Activated gamma-delta T cell (primary cell): ENCODE measurements at regions not wholly inside any gene's neighbourhood (a gene's known extent, or its start where the extent isn't known, plus 50 kb on each side); places are given as distances from the start of the nearest gene placed in this dataset.

Source experiments
- DNase-seq: peaks from one replicate; lab custom pipeline; 2025; lab: John Stamatoyannopoulos, UW

DNA sequence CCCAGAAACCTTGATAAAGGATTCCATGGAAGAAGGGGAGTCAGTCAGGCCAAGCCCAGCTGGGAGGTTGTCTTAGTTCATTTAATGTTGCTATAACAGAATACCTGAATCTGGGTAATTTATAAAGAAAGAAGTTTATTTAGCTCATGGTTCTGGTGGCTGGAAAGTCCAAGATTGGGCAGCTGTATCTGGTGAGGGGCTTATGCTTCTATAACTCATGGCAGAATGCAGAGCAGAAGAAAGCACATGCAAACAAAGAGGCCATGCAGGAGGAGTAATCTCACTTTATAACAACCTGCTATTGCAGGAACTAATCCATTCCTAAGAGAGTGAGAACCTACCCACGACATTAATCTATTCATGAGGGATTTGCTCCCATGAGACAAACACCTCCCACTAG lies 54.2 kb upstream of the ANKRD1 start:
- DNase-seq = no peak

- DNase-seq = no peak
Measured at GRCh38 chr10:90977162-90977854, 56.4 kb upstream of the ANKRD1 start.

- DNase-seq = no peak
Measured at GRCh38 chr10:90977855-90978486, 57.1 kb upstream of the ANKRD1 start.

GRCh38 chr10:90982406-90983008 lies 61.6 kb upstream of the ANKRD1 start:
- DNase-seq = no peak

- no peak for DNase-seq
Measured at GRCh38 chr10:90983914-90984549, 63.1 kb upstream of the ANKRD1 start.

- DNase-seq = no peak
Measured at GRCh38 chr10:90984898-90985297, 64.0 kb upstream of the ANKRD1 start.

DNA sequence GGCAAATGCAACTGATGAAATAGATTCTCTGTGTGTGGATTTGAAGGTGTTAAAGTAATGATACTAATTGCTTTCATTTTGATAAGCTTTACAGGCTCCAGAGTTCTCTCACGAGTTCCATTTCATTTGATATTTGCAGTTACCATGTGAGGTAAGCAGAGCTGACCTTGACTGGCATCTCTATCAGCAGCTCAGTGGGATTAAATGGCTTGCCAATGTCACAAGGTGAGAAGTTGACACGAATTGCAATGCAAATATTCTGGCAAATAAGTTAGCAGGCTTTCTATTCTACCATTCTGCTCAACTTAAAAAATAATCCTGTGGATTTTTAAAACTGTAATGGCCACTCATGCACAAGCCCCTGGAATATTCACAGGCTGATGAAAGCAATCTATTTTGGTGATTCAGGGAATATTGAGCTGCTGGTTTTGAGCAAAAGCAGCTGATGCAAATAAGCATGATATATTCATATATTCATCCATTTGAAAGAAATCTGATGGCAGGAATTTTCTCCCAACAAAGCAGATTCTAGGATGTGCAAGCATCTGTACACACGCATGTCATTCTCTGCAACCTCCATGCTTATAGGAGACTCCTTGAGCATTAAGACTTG lies 64.5 kb upstream of the ANKRD1 start:
- no peak for DNase-seq

DNA sequence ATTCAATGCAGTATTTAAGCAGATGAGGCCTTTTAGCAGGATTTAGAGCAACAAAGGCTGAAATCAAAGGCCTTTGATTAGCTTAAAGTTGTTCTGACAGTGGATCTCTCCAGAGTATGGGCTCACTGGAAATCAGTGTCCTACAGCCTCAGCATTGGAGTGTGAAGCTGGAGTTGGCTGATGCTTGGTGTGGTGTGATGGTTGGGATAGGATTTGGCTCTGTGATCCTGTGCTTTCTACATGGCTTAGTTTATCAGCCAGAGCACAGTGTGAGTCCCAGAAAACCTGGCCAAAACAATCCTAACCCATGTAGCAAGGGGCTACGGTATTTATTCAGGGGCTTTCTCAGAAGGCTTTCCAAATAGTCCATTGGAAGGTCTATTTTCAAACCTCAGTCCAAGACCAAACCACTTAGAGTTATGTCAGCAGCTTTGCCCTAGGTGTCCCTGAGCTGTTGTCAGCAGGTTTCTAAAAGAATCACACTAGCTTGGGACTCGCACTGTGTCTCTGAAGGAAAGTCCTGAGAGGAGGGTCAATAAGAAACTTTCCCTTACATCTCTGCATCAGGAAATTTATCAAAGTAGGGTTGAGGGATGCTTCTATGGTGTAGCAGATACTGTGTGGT lies 65.4 kb upstream of the ANKRD1 start:
- no peak for DNase-seq

DNA sequence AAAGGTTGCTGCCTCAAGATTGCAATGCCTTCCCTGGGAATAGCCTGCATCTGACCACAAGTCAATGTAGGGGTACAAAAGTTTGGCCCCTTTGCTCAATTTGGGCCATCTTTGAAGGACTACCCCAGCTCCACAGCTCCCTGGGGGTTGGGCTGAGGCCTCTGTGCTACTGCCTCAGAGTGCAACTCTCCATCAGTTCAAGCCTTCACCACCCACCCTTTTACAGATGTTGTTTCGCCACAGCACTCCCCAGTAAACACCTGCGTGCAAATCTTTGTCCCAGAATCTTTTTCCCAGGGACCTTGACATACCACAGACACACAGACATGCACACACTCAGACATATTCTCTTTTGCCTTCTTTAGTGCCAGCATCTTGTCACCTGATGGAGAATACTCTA lies 66.0 kb upstream of the ANKRD1 start:
- no peak for DNase-seq

DNA sequence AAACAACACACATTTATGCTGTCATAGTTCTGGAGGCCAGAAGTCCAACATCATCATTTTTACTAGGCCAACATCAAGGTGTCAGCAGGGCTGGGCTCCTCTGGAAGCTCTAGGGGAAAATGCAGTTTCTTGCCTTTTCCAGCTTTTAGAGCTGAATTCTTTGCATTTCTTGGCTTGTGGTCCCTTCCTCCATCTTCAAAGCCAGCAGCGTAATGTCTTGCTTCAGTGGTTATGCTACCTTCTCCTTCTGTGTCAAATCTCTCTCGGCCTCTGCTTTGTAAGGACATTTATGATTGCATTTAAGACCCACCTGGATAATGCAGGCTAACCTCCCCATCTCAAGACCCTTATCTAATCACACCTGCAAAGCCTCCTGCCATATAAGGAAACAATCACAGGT lies 66.5 kb upstream of the ANKRD1 start:
- DNase-seq = no peak

DNA sequence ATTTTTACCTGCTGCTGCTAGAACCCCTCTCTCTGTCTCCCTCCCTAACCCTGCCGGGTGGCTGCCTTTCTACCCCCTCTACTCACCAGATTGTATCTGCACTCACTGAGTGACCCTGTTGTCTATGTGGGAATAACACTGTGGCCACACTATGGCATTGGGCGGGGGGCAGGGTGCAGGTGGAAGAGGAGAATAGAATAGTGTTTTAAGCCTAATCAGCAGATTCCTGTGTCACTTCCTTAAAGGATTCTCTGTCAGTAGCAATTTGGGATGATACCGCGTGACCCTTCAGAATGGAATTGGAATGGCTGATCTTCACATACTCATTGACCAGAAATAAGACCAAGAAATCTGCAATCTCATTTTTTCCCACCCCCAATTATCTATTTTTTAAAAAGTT lies 67.1 kb upstream of the ANKRD1 start:
- DNase-seq = no peak

DNA sequence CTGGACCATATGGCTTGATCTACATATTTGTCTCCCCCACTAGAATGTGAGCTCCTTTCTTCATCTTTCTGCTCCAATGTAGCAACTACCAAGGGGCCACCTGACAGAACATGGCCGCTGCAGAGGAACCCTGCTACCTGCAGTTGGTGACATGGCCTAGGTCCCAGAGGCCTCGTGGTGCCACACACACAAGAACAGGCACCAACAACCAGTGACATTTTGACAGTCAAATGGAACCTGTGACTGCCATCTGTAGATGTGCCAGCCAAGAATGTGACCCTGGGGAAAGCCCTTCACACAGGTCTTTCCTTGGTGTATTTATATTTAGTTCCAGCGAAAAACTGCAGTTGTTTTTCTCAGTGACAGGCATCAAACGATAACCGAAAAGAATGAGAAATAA lies 67.9 kb upstream of the ANKRD1 start:
- no peak for DNase-seq

DNA sequence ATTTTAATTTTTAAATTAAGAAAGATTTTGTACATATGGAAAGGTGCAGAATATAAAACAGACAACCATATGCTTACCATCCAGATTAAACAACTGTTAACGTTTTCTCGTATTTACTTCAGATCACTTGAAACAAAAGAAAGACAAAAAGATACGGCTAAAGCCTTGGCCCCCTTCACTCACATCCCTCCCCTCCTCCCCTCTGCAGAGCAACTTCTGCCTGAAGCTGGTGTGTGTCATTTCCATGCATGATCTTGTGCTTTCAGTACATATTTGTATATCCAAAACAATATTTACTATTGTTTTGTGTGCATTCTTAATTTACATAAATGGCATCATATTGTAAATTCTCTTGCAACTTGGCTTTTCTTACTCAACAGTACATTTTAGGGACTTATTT lies 68.5 kb upstream of the ANKRD1 start:
- DNase-seq = no peak

GRCh38 chr10:90992462-90992861 lies 71.6 kb upstream of the ANKRD1 start:
- DNase-seq = no peak

DNA sequence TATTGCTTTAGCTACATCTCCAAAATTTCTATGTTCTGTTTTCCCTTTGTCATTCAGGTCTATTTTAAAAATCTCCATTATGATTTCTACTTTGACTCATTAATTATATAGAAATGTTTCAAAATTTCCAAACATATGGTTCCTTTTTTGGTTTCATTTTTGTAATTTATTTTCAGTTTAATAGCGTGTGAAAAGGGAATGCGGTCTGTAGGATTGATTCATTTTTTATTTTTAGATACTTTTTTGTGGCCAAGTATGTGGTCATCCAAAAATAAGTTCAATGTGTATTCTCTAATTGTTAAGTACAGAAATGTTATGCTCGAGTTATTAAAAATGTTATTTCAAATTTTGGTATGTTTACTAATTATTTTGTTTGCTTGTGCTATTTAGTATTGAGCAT lies 72.5 kb upstream of the ANKRD1 start:
- no peak for DNase-seq

- no peak for DNase-seq
Measured at GRCh38 chr10:90997670-90998069, 76.8 kb upstream of the ANKRD1 start.

DNA sequence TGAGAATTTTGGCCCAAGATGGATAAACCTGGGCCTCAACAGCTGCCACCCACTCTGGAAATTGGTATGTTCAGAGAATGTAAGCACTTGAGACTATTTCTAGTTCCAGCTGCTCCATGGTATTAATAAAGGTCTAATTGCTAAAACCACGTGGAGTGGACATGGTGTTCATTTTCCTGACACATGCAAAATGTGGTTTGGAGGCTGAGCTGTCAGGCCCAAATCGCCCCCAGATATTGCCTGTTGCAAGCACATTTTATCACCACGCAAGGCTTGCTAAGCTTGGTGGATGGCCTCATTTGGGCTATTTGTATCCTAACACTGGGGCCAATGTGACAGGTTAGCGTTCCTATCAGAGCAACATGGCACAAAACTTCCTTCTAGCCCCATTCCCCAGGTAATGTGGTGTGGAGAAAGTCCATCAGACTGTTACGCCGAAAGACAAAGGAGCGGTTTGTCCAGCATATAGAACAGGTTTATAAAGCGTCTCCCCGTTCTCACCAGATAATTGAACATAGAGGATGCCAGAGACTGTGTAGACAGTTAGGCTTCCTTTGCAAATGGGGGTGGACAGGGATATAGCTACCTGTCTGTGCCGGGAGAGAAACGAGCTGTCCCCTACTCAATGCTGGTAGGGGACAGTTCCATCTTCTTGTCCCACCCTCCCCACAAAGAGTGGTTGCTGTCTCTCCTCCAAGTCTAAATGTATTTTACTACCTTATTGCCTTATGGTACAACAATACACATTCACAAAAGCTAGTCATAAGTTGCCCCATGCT lies 78.0 kb upstream of the ANKRD1 start:
- no peak for DNase-seq

GRCh38 chr10:90999512-91000172 lies 78.8 kb upstream of the ANKRD1 start:
- no peak for DNase-seq

DNA sequence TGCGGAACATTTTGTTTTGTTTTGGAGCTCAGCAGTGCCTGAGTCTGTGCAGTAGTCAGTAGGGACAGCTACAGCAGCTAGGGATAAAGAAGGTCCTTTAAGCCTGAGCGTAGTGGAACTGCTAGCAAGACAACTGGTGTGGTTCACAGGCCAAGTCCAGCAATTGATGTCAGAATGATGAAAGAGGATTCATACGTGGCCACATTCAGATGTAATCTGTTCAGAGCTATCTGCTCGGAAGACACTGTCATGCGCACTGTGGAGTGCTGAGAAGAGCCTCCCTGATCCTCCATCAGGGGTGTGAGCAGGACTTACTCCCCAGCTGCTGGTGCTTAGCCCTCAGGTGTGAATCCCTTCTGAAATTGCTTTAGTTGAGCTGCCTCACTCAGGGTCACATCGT lies 79.6 kb upstream of the ANKRD1 start:
- DNase-seq = no peak

GRCh38 chr10:91000985-91001384 lies 80.1 kb upstream of the ANKRD1 start:
- no peak for DNase-seq

- DNase-seq = no peak
Measured at GRCh38 chr10:91002656-91003055, 81.8 kb upstream of the ANKRD1 start.
